Esophagus mucosa (tissue), 1 donor: ENCODE measurements at regions not wholly inside any gene's neighbourhood (a gene's known extent, or its start where the extent isn't known, plus 50 kb on each side); places are given as distances from the start of the nearest gene placed in this dataset.
"Not testable (repeated sequence)": the region's sequence is repeated elsewhere in the genome, so short reads cannot be mapped to it uniquely, and the experiment has no call there.

Experiments
- ATAC-seq: fragments of 200-7000 bp; cut with Tn5 transposase; one replicate; pipeline ENCODE4 v1.9.1; 2020
- donor health status: DM: yes; HTN: yes; CAD: no.

GRCh38 chr2:215260097-215260677 is 51.7 kb upstream of the ATIC start:
- ATAC-seq: no peak

DNA sequence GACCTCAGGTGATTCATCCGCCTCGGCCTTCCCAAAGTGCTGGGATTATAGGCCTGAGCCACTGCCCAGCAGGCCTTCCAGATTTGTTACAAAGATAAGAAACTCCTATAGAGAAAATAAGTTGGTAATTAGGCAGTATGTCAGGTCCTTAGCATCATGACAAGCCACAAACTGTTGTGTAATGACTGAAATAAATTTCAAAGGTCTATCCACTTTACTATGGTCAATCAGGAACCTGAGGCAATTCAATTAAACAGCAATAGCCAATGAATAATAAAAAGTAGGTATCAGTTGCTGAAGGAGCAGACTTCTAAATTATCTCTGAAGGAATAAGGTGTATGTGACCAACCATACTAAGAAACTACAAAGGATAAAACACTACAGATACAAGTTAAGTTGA is 62.4 kb upstream of the ATIC start:
- no peak for ATAC-seq

DNA sequence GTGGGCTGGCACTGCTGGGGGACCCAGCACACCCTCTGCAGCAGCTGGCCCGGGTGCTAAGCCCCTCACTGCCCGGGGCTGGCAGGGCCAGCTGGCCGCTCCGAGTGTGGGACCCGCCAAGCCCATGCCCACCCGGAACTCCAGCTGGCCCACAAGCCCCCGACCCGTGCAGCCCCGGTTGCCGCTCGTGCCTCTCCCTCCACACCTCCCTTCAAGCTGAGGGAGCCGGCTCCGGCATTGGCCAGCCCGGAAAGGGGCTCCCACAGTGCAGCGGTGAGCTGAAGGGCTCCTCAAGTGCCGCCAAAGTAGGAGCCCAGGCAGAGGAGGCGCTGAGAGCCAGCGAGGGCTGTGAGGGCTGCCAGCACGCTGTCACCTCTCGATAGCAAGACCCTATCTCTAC is 65.9 kb upstream of the ATIC start:
- not testable (repeated sequence) for ATAC-seq

GRCh38 chr2:215241791-215242305 is 70.0 kb upstream of the ATIC start:
- ATAC-seq: peak; percentile 54

DNA sequence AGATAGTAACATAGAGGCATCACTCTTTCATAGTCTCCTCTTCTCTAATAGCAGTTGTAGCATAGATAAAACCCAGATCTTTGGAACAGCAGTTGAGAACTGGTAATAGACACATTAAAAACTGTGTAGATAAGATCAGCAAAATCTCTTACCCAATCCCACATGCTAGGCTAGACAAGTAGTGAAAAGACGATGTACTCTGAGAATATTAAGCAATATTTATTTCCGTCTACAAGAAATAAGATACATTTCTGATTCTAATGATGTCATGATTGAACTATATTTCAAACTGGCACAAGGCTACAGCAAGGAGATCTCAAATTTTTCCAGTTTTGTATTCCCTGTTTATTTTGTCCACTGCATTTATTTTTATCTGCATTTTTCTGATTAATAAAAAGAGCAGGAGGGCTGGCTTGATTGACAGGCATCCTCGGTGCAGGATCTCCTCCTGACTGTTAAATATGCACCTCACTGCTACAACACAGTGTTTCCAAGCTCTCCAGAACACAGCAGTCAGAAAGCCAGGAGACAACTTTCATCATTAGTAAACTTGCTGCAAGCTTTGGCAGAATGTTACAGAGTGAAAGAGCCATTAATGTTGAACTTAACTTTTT is 73.3 kb upstream of the ATIC start:
- ATAC-seq: no peak

- no peak for ATAC-seq
Measured at GRCh38 chr2:215236131-215236530, 75.7 kb upstream of the ATIC start.

- ATAC-seq: not testable (repeated sequence)
Measured at GRCh38 chr2:215220221-215220620, 81.8 kb upstream of the ABCA12 start.

DNA sequence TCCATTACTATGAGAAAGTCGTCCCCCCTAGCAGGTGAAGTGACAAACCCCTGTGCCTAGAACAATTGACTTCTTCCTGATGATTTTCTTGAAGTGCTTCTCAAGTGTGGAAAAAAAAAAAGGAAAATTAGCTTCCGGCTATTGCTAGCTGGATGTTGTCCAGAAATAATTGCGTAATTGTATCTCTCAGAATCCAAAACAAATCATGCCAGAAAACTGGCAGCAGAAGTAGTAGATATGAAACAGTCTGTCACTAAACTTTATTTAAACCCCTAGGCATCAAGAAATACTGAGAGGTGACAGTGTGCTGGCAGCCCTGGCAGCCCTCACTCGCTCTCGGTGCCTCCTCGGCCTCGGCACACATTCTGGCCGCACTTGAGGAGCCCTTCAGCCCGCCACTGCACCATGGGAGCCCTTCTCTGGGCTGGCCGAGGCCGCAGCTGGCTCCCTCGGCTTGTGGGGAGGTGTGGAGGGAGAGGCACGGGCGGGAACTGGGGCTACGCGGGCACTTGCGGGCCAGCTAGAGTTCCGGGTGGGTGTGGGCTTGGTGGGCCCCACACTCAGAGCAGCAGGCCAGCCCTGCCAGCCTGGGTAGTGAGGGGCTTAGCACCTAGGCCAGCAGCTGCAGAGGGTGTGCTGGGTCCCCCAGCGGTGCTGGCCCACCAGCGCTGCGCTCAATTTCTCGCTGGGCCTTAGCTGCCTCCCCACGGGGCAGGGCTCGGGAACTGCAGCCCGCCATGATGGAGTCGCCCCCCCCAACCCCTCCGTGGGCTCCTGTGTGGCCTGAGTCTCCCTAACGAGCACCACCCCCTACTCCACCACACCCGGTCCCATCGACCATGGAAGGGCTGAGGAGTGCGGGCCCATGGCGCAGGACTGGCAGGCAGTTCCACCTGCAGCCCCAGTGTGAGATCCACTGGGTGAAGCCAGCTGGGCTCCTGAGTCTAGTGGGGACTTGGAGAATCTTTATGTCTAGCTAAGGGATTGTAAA is 80.5 kb upstream of the ABCA12 start:
- ATAC-seq: no peak

DNA sequence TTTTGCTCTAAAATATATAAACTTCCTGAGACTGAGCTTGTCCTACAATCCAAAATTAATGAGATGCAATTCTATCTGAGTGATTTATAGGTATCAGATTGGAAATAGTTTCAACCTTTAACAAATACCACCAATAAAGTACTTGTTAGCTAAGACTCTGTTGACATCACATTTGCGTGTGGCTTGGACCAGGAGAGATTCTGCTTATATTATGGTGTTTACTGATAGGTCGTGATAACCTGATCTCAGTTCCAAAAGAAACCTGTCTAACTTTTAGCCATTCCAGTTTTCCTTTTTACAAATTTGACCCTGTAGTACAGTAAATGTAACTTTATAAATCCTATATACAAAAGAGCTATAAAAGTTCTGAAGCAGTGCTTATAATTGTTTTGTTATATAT is 78.4 kb upstream of the ABCA12 start:
- no peak for ATAC-seq

GRCh38 chr2:215215637-215216036 is 77.2 kb upstream of the ABCA12 start:
- ATAC-seq: no peak

DNA sequence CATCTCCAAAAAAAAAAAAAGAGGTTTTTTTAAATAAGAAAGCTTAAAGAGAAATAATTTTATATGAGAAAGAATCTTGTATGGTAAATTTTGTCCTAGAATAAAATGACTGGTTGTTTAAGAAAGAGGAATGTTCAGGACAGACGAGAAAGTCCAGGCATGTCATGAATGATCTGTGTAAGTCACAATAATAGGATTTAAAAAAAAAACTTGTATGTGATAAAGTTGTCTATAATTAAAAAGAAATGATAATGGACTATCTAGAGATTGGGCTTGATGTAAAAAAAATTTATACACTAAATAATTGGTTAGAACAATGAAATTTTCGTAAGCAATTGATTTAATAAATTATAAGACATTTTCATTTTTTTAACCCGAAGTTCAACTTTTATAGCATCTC is 71.7 kb upstream of the ABCA12 start:
- no peak for ATAC-seq

- no peak for ATAC-seq
Measured at GRCh38 chr2:215207791-215208367, 69.5 kb upstream of the ABCA12 start.

GRCh38 chr2:215207041-215207440 is 68.6 kb upstream of the ABCA12 start:
- no peak for ATAC-seq

DNA sequence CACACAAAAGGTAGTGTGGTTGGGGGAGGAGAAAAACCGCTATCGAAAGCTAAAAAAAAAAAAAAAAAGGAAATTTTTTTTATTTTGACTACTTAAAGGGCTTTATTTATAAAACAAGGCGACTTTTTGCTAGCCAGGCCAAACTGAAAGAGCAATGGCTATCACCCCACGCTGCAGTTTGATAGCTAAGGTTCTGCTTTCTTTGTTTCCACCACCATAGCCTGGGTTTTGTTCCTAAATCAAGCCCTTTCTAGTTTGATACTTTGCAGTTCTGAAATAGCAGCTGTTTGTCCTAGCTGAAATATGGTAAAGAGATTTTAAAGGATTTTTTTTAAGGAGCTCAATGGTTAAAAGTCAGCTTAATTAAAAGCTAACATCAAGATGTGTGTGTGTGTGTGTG is 67.4 kb upstream of the ABCA12 start:
- ATAC-seq: no peak

- peak; percentile 20 for ATAC-seq
Measured at GRCh38 chr2:215191477-215191876, 53.1 kb upstream of the ABCA12 start.

DNA sequence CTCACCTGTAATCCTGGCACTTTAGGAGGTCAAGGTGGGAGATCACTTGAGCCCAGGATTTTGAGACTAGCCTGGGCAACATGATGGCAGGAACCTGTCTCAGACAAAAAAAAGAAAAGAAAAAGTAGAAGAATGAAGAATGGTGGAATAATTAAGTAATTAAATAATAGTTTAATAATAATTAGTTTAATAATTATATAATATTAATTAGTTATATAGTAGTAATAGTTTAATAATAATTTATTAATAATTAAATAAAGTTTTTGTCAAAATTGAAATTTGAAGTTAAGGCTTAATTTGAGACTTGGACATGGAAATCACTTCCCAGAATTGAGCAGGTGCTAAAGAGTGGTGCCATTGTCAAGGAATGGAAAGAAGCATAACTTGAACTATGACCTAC is 52.2 kb upstream of the ABCA12 start:
- ATAC-seq: no peak

GRCh38 chr2:215189393-215189792 is 51.0 kb upstream of the ABCA12 start:
- ATAC-seq: peak; percentile 99
